ENCODE measurements at regions not wholly inside any gene's neighbourhood (a gene's known extent, or its start where the extent isn't known, plus 50 kb on each side); places are given as distances from the start of the nearest gene placed in this dataset.

GRCh38 chr5:1643651-1644392, 120.1 kb upstream of the LPCAT1 start:
- no peaks in the 10 kb centered on the region for H4K20me1 ChIP-seq (ENCODE audit: insufficient read depth, poor library complexity, severe bottlenecking)
- no peak for DNase-seq (ENCODE audit: low spot score)
- no peak overlapping the region for H2AFZ ChIP-seq
- no peaks in the 10 kb centered on the region for H3K79me2 ChIP-seq
- no peak overlapping the region for H3K4me2 ChIP-seq
- WGBS (ENCODE audit: low lambda C conversion rate, missing lambda C conversion rate): 41% methylated on average over 14 of the region's 14 CpGs
- TF ChIP-seq EZH2phosphoT487 (IDR thresholded peaks at IDR 0.05; ENCODE audit: low read depth, severe bottlenecking, unreplicated experiment) (no peak), CTCF (IDR thresholded peaks at IDR 0.05; ENCODE audit: poor library complexity) (no peak), EZH2 (IDR thresholded peaks at IDR 0.05; ENCODE audit: borderline replicate concordance) (no peak)
- no peaks in the 10 kb centered on the region for H3K9me3 ChIP-seq (ENCODE audit: low read depth)
- H3K9me2 ChIP-seq (replicated peaks; ENCODE audit: insufficient read depth): no peaks in the 10 kb centered on the region
- no peak overlapping the region for H3K4me3 ChIP-seq
- H3K4me1 ChIP-seq (ENCODE audit: insufficient read depth): no peaks in the 10 kb centered on the region
- H3K27me3 ChIP-seq: peaks cover 16% of the 10 kb centered on the region
- H3K36me3 ChIP-seq (replicated peaks; ENCODE audit: insufficient read depth, low read depth): no peaks in the 10 kb centered on the region
- H3K27ac ChIP-seq: no peak overlapping the region

- 89% methylated on average over 11 of the region's 11 CpGs for WGBS (ENCODE audit: low lambda C conversion rate, missing lambda C conversion rate)
- Histone ChIP-seq H3K9me2 (replicated peaks; ENCODE audit: insufficient read depth) (no peaks in the 10 kb centered on the region), H3K4me2 (no peak overlapping the region), H3K36me3 (replicated peaks; ENCODE audit: insufficient read depth, low read depth) (no peaks in the 10 kb centered on the region), H3K9me3 (ENCODE audit: low read depth) (no peaks in the 10 kb centered on the region), H3K79me2 (no peaks in the 10 kb centered on the region), H3K27ac (no peak overlapping the region), H4K20me1 (ENCODE audit: insufficient read depth, poor library complexity, severe bottlenecking) (no peaks in the 10 kb centered on the region), H3K4me3 (no peak overlapping the region), H2AFZ (no peak overlapping the region), H3K27me3 (peaks cover 12% of the 10 kb centered on the region), H3K4me1 (ENCODE audit: insufficient read depth) (no peaks in the 10 kb centered on the region)
- TF ChIP-seq EZH2phosphoT487 (IDR thresholded peaks at IDR 0.05; ENCODE audit: low read depth, severe bottlenecking, unreplicated experiment) (no peak), CTCF (IDR thresholded peaks at IDR 0.05; ENCODE audit: poor library complexity) (no peak), EZH2 (IDR thresholded peaks at IDR 0.05; ENCODE audit: borderline replicate concordance) (no peak)
- no peak for DNase-seq (ENCODE audit: low spot score)
These were observed 118.9 kb upstream of the LPCAT1 start for GRCh38 chr5:1642621-1643061.

- Histone ChIP-seq H3K27ac (no peak overlapping the region), H3K4me1 (ENCODE audit: insufficient read depth) (no peaks in the 10 kb centered on the region), H3K9me3 (ENCODE audit: low read depth) (no peaks in the 10 kb centered on the region), H2AFZ (no peak overlapping the region), H3K27me3 (peaks cover 12% of the 10 kb centered on the region), H4K20me1 (ENCODE audit: insufficient read depth, poor library complexity, severe bottlenecking) (no peaks in the 10 kb centered on the region), H3K4me3 (no peak overlapping the region), H3K79me2 (no peaks in the 10 kb centered on the region), H3K9me2 (replicated peaks; ENCODE audit: insufficient read depth) (no peaks in the 10 kb centered on the region), H3K4me2 (no peak overlapping the region), H3K36me3 (replicated peaks; ENCODE audit: insufficient read depth, low read depth) (no peaks in the 10 kb centered on the region)
- DNase-seq (ENCODE audit: low spot score): no peak
- TF ChIP-seq CTCF (IDR thresholded peaks at IDR 0.05; ENCODE audit: poor library complexity) (no peak), EZH2phosphoT487 (IDR thresholded peaks at IDR 0.05; ENCODE audit: low read depth, severe bottlenecking, unreplicated experiment) (no peak), EZH2 (IDR thresholded peaks at IDR 0.05; ENCODE audit: borderline replicate concordance) (no peak)
- WGBS (ENCODE audit: low lambda C conversion rate, missing lambda C conversion rate): 82% methylated on average over 8 of the region's 8 CpGs
These were observed 118.5 kb upstream of the LPCAT1 start for GRCh38 chr5:1642221-1642620.
